SHP77 treated with DMSO at 0.1 percent for 48 hours (cell line): ENCODE measurements at regions not wholly inside any gene's neighbourhood (a gene's known extent, or its start where the extent isn't known, plus 50 kb on each side); places are given as distances from the start of the nearest gene placed in this dataset.

ENCODE experiments used
- DNase-seq: peaks from one replicate; lab custom pipeline; 2025; lab: John Stamatoyannopoulos, UW

DNA sequence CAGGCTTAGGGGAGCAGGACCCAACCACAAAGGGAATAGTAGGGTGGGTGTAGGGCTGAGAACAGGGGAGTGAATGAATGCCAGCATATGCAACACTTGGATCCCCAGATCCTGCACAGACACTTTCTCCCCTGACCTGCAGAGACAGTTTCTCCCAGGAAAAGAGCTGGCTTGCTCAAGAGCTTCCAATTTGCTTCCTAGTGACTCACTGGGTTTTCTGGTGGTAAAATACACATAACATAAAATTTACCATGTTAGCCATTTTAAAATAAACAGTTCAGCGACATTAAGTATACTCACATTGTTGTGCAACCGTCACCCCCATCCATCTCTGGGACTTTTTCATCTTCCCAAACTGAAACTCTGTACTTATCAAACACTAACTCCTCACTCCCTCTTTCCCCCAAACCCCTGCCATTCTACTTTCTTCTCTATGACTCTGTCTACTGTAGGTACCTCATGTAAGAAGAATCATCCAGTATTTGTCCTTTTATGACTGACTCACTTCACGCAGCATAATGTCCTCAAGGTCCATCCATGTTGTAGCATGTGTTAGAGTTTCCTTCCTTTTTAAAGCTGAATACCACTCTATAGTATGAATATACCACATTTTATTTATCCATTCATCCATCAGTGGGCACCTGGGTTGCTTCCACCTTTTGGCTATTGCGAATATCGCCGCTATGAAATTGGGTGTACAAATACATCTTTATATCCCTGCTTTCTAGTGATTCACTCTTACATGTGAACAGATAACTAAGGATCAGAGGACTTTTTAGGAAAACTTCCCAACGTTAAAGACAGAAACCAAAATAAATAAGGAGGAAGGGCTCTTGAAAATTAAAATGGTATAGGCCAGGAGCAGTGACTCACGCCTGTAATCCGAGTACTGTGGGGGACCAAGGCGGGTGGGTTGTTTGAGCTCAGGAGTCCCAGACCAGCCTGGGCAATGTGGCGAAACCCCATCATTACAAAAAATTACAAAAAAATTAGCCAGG is 95.6 kb upstream of the TJP1 start:
- DNase-seq, result no peak

DNA sequence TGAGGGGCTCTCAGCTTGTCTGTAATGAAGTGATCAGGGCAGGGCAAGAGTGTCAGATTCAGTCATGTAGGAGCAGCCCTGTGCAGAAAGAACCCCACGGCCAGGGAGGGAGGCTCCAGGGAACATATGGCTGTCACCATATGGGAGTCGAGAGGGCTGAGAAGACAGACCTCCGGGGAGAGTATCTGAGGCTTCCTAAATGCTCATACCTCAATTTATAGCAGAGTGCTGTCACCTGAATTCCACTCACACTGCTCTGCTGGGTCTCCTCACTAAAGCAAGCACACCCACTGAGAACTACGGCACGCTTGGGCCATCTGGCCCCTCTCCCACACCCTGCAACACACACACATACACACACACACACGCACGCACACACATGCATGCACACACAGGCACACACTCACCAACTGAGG is 92.3 kb upstream of the TJP1 start:
- DNase-seq, result no peak

DNA sequence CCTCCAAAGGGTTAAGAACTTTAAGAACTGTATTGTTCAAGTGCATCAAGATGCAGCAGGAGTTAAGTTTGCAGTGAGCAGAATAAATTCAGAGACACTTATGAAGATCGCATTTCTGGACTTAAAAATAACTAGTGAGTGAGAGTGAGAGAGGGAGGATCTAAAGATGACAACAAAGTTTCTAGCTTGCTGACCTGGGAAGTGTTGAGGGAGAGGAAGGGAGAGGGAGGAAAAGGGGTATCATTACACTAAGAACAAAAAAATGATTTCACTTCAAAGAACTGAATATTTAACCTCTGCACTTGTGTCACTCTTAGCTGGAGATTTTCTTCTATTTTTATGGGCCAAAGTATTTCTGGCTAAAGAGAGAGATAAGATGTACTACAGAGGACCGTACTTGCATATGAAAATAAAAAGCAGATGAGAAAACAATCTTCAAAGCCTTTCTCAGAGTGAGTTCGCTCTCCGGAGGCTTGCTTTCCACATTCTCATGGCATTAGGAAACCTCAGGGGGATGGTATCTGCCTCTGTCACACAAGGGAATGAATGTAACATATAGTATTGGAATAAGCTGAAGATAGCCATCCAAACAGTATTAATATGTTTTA is 91.4 kb upstream of the TJP1 start:
- DNase-seq, result no peak

DNA sequence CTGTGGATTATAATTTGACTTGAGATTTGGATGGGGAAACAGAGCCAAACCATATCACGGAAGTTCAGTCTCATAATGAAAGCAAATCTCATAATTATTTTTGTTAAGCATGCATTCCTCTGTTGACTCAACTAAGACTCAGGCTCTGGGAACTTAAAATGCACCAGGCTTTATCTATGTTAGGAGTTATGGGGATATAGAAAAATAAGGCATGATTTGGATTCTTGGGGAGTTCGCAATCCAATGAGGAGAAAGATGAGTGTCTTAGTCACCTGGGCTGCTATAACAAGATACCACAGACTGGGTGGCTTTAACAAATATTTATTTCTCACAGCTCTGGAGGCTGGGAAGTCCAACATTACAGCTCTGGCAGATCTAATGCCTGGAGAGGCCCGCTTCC is 89.4 kb upstream of the TJP1 start:
- no peak for DNase-seq

DNA sequence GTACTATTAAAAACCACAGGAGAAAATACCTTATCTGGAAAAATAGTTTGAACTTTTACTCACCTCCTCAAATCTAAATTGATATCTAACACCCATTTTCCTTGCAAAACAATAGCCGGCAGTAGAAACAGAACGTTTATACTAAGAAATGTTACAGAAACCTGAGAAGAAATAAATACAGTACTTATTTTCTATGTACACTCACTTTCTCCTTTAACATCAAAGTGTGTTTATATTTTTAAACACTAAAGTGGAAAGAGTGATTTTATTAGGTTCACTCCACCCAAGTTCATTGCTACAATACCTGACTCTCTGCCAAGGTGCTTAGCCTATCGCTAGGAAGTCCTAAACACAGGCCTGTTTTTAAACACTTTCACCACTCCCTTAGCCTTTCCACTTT is 87.8 kb upstream of the TJP1 start:
- no peak for DNase-seq

DNA sequence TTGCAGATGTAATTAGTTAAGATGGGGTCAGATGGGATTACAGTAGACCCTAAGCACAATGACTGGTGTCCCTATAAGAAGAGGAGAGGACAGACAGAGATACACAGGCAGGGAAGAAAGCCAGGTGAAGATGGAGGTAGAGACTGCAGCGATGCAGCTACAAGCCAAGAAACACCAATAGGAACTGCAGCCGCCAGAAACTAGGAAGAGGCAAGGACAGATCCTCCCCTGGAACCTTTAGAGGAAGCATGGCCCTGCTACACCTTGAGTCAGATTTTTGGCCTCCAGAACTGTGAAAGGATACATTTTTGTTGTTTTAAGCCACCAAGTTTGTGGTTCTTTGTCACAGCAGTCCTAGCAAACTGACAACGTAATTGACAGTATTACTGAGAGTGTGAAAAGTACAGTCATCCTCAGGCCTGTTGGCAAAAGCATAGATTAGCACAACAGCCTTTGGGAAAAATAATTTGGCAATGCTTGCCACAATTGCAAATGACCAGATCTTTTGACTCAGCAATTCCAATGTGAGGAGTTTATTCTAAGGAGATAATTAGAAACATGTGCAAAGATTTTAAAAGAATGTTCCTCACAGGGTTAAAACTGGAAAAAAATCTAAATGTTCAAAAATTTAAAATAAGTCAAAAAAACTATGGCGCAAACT is 82.6 kb upstream of the TJP1 start:
- no peak for DNase-seq

DNA sequence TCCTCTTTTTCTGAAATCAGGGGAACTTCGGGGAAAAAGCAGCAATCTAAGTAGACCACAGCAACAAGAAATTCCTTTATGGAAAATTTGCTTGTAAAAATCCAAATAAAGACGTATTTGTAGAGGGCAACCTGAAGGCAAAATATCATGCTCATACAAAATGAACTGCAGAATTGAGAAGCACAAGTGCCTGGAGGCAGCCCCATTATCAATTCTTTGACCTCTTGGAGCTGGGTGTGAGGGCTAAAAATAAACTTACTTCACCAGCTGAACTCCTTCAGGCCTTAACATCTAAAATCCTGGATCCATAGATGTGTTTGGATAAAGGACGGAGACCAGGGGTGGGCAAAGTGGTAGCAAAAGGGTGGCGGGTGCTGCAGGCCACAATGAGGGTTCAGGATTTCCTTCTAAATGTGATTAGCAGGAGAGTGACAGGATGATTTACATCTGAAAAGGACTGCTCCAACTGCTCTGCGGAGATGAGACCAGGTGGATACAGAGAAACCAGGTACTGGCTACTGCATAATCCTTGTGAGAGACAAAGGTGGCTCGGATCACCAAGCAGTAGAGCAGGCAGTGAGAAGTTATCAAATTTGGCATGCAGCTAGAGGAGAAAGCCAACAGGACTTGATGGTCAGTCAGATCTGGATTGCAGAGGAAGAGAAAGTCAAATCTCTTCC is 81.7 kb upstream of the TJP1 start:
- DNase-seq, result no peak

DNA sequence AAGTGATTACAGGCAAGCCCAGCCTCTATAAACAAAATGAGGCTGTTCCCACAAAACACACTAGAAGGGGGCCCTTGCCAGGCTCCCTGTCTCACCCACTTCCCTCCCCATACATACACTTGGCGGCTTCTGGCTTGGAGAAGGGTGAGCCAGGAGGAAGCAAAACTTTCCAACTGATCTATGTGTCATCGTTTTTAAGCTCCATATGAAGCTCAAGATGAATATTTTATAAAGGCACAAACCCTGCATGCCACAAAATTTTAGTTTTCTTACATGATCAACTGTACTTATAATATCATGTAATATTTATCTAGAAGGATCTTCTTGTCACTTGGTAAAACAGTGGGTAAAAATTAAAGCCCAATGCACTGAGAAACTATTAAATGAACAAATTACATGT is 80.8 kb upstream of the TJP1 start:
- DNase-seq, result no peak

DNA sequence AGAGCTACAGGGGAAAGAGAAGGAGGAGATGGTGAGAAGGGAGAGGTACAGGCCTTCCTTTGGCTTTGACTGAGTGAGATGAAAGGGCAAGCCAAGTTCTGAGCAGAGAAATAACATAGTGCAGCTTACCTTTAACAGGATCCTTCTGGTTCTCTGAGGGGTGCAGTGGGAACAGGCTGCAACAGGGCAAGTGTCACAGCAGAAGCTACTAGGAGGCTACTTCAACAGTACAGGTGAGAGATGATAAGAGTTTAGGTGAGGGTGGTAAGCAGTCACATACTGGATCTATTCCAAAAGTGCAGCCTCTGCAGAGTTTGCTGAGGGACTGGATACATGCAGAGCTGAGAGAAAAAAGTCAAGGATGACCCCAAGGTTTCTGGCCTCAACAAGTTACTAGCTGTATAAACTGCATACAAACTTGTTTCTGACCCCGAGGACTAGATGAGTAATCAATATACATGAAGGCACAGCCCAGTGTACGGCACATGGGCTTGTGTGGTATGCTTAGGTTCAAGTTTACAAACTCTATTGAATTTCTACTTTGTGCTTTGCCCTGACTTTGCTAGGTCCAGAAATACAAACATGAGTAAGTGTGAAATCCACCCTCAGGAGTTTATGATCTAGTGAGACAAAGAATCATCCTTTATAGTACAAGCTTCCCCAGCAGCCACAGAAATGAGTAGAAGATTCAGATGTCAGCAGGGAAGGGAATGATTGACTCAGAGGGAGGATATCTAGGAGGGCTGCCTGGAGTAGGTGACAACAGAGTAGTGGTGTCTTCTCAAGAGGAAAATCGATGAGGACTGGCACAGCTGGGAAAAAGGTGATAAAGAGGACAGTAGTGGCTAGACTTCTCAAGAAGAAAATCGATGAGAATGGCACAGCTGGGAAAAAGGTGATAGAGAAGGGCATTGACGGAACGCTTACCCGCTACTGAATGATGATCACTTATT is 78.2 kb upstream of the TJP1 start:
- DNase-seq, result no peak

DNA sequence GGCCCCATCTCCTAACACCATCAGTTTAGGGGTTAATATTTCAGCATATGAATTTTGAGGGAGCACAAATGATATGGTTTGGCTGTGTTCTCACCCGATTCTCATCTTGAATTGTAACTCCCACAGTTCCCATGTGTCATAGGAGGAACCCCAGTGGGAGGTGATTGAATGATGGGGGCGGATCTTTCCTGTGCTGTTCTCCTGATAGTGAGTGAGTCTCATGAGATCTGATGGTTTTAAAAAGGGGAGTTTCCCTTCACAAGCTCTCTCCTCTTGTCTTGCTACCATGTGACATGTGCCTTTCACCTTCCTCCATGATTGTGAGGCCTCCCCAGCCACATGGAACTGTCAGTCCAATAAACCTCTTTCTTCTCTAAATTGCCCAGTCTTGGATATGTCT is 73.8 kb upstream of the TJP1 start:
- no peak for DNase-seq

DNA sequence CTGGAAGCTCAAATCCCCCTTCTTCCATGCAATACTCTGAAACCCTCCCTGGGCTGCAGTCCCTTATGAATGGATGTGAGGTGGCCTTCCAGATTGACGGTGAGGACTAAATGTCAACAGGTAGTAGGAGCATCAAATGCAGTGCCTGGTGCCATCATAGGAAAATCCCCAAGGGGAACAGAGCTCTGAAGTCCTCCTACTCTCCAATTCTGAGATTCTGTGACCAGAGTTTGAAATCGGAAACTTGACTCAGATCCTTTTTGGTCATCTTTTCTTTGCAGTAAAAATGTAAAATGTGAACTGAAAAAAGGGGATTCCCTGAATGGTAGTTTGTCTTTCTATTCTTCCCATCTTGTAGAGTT is 68.8 kb upstream of the TJP1 start:
- DNase-seq, result no peak

DNA sequence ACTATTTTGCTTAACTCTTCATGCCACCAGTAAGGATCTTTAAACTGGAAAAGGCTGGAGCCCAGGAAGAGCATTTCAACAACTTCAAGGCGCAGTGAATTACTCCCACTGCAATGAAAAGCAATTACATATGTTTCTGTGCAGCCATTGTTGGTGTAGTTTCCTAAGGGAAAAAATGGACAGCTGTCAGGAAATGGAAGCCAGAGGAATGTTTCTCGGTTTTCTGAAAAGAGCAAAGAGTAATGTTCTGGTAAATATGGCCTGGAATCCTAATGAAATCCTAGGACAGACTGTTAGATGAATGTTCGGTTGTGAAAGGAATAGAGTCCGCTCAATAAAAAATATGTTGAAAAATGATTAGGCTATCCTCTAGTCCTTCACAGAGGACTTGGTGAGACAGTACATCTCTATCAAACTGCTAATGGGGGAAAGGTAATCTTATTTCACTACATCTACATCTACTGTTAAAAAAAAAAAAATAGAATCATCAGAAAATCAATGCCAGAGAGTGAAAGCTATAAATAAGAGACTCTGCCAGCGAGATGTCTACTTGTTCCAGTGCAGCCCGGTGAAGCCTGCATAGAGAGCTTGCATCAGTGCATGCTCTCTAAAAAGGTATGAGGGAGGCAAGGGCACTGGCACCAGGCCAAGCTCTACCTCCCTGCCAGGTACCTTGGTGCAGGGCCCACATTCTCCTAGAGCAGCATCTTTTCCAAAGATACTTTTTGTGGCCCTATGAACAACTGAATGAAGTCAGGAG is 68.2 kb upstream of the TJP1 start:
- DNase-seq, result no peak

DNA sequence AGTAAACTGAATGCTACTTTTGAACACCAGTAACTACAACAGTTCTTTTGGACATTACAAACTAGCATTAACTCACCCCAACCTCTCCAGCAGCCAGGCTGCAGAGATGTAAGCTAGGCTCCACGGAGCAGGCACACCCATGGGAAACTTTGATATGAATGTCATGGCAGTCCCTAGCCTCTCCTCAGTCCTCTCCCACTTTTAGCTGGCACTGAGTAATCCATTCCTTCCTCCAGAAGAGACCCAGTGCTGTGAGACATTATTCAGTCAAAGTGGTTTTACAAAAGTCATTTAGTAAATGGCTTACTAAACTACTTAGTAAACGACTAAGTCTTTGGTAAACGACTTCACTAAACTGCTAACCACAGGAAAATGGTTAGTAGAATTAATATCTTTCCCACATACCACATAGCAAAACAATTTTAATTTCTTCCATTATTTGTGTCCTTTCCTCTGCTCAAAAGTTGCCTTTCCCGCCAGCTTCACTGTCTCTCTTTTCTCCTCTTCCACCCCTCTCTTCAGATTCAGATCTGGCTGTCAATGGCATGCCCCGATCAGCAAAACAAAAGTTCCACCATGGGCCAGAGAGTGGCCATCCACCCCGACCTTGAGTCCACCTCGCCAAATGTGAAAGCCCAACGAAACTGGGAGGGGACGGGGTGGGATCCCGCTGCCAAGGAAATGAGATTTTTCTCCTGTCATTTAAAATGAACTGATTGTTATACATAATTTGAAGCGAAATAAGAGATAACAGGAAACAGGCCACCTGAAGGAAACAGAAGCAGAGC is 67.5 kb upstream of the TJP1 start:
- DNase-seq, result no peak

DNA sequence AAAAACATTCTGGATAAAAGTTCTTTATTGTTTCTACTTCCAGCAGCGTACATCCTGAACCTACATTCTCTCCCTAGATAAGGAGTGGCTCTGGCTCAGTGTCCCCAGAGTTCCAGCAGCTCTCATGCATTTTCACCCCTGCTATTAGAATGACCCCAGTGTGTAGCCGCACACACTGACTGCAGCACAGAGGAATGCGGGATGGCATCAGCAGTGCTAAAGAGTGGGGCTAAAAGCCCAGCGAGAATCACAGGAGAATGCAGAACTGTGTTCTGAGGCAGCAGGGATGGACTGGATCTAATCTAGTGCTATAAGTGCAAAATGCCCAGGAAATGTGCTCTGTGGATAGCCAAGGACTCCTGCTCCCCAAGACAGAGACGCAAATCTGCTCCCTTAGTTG is 66.4 kb upstream of the TJP1 start:
- DNase-seq, result no peak

DNA sequence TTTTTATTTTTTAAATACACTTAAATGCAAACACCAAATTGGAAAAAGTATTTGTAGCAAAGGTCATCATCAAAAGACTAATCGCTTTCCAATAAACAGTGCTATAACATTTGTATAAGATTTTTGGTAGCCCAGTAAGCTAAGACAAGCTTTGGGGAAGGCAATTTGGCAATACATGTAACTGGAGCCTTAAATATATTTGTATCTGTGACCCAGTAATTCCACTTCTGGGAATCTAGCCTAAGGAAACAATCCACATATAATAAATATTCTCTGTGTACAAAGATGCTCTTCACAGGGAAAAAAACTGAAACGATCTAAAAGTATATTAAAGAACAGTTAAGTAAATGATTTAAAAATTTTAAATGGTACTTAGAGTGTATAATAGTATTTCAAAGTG is 65.5 kb upstream of the TJP1 start:
- DNase-seq, result no peak

DNA sequence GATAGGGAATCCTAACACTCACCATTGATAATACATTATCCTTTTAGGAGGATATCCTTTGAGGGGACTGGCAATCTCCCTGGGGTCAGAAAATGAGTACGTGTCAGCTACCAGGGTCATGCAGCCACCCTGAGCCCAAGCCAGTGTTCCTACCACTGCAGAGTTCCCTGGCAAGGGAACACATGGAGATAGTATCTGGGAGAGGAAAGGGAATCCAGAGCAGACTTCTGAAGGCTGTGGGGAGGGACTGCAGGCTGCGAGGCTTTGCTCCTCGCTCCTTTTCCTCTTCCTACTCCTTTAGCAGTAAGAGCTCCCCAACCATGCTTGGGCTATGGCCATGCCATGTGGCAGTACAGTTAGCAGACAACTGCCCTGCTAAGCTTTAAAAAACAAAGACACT is 62.9 kb upstream of the TJP1 start:
- no peak for DNase-seq

DNA sequence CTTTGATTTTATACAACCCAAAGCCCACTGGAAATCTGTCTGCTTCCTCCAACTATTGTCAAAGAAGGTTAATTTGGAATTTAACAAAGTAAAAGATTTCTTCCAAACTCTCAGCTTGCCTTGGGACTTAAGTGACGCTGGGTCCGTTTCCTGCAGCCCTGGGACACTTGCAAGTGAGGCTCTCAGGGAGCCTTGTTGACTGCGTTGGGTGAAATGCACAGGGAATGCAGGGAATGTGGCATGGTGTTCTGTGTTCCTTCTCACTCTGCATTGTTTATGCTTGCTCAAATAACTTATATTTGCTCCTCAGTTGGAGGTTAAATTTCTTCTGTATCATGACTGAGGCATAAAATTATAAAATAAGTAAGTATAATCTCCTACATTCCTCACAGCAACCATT is 60.9 kb upstream of the TJP1 start:
- DNase-seq, result no peak

DNA sequence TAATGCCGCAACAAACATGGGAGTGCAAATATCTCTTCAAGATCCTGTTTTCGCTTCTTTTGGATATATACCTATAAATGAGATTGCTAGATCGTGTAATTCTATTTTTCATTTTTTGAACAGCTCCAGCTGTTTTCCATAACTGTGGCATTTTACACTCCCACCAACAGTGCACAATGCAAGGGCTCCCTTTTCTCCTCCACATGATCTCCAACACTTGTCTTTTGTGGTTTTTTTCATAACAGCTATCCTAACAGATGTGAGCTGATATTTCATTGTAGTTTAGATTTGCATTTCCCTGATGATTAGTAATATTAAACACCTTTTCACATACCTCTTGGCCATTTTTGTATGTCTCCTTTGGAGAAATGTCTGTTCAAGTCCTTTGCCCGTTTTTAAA is 58.6 kb upstream of the TJP1 start:
- no peak for DNase-seq

DNA sequence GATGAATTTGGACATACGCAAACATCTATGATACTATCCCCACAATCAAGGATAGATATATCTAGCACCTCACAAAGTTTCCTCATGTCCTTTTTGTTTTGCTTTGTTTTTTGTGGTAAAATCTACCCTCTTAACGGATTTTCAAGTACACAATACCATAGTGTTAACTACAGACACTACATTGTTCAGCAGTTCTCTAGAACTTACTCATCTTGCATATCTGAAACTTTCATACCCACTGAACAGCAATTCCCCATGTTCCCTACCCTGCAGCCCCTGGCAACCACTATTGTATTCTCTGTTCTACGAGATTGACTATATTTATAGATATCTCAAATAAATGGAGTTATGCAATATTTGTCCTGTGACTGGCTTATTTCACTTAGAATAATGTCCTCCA is 58.1 kb upstream of the TJP1 start:
- no peak for DNase-seq

DNA sequence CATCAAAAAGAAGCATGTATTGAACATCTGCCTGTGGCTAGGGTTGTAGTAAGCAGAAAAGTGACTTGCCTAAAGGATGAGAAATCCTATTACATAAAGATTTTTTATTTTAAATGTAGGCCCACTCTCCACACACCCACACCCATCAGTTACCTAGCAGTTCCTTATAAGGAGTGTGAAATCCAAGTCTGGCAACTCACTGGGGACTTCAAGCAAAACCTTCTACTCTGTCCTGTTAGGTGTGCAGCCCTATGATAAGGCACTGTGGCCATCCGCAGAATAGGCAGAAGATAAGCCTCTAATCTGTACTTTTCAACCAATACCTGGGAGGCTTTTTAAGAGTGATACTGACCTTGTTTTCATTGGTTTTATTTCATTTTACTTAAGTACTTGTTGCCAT is 52.7 kb upstream of the TJP1 start:
- DNase-seq, result no peak
